ENCODE measurements at regions not wholly inside any gene's neighbourhood (a gene's known extent, or its start where the extent isn't known, plus 50 kb on each side); places are given as distances from the start of the nearest gene placed in this dataset.

DNA sequence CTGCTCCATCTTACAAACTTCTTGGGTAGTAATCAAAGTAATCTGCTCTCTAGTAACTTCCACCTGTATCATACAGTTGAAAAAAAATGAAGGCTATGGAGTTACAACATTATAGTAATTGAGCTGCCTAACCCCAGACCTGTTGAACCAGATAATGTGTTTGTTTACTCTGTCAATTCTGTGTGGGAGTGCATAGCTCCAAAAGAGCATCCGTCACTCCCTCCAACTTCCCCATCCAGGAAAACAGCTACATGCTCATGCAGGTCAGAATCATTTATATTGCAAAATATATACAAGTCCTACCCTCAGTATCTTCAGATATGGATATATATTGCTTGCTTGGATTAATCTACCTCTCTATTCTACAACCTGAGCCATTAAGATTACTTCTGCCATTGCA lies 244.0 kb upstream of the ANO5 start:
- no peaks in the 10 kb centered on the region for H3K4me1 ChIP-seq (ENCODE audit: low read length)
- H3K9ac ChIP-seq (ENCODE audit: low read length): no peak overlapping the region
- H3K27ac ChIP-seq (ENCODE audit: low read length): no peak overlapping the region
- H4K20me1 ChIP-seq (ENCODE audit: insufficient read depth, low read depth, low read length): no peaks in the 10 kb centered on the region
- H3K36me3 ChIP-seq (ENCODE audit: insufficient read depth, low read length): no peaks in the 10 kb centered on the region
- no peaks in the 10 kb centered on the region for H3K79me2 ChIP-seq (ENCODE audit: low read length)
- no peaks in the 10 kb centered on the region for H3K9me2 ChIP-seq (replicated peaks; ENCODE audit: insufficient read depth, low read length)
- H3K27me3 ChIP-seq (ENCODE audit: low read length): 0 out of 2 replicates have a peak, but pooled peaks cover 3% of the 10 kb centered on the region
- H3K4me2 ChIP-seq (ENCODE audit: low read depth, low read length, poor library complexity, severe bottlenecking): no peak overlapping the region
- H3K4me3 ChIP-seq (ENCODE audit: low read length): no peak overlapping the region
- DNase-seq: no peak
- no peaks in the 10 kb centered on the region for H3K9me3 ChIP-seq (ENCODE audit: low read length)
- no peak overlapping the region for H2AFZ ChIP-seq (ENCODE audit: low read length)

DNA sequence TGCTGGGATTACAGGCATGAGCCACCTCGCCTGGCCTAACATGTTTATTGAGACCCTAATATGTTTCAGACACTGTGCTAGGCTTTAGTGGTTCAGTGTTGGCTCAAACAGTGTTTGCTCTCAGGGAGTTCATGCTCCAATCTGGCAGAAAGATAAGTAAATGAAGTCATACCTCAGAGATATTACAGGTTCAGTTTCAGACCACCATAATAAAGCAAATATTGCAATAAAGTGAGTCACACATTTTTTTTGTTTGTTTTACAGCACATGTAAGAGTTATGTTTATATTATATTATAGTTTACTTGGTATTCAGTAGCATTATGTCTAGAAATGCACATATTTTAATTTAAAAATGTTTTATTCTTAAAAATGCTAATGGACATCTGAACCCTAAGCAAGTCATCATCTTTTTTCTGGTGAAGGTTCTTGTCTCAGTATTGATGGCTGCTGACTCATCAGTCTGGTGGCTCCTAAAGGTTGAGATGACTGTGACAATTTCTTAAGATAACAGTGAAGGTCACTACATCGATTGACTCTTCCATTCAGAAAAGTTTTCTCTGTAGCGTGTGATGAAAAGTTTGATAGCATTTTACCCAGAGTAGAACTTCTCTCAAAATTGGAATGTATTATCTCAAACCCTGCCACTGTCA lies 243.0 kb upstream of the ANO5 start:
- Histone ChIP-seq H3K4me3 (ENCODE audit: low read length) (no peak overlapping the region), H3K27ac (ENCODE audit: low read length) (no peak overlapping the region), H3K79me2 (ENCODE audit: low read length) (no peaks in the 10 kb centered on the region)

DNA sequence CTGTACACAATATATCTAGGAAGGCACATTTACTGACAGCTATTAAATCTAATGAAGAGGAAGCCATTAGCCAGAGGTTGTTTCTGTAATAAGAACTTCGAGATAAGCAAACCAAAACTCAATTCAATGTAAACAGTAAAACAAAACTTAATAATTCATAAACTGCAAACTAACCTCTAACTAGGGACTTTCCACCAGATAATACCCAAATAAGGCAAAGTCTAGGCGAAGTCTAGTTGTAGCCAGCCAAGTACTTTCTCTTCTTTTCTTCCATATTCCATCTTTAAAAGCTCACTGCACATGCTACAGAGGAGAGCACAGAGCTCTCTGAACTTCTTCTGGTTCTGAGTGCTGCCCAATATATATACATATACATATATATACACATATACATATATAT lies 229.9 kb upstream of the ANO5 start:
- H3K9me3 ChIP-seq (ENCODE audit: low read length): no peaks in the 10 kb centered on the region
- no peaks in the 10 kb centered on the region for H3K9me2 ChIP-seq (replicated peaks; ENCODE audit: insufficient read depth, low read length)
- H3K79me2 ChIP-seq (ENCODE audit: low read length): no peaks in the 10 kb centered on the region
- no peak overlapping the region for H3K9ac ChIP-seq (ENCODE audit: low read length)
- no peaks in the 10 kb centered on the region for H4K20me1 ChIP-seq (ENCODE audit: insufficient read depth, low read depth, low read length)
- no peak overlapping the region for H3K27ac ChIP-seq (ENCODE audit: low read length)
- DNase-seq: no peak
- no peaks in the 10 kb centered on the region for H3K4me1 ChIP-seq (ENCODE audit: low read length)
- no peaks in the 10 kb centered on the region for H3K36me3 ChIP-seq (ENCODE audit: insufficient read depth, low read length)
- H3K4me2 ChIP-seq (ENCODE audit: low read depth, low read length, poor library complexity, severe bottlenecking): no peak overlapping the region
- H3K27me3 ChIP-seq (ENCODE audit: low read length): no peaks in the 10 kb centered on the region
- no peak overlapping the region for H2AFZ ChIP-seq (ENCODE audit: low read length)
- H3K4me3 ChIP-seq (ENCODE audit: low read length): no peak overlapping the region

More for the DNA sequence above, 243.0 kb upstream of the ANO5 start:
- no peaks in the 10 kb centered on the region for H3K36me3 ChIP-seq (ENCODE audit: insufficient read depth, low read length)
- H3K27me3 ChIP-seq (ENCODE audit: low read length): 0 out of 2 replicates have a peak, but pooled peaks cover 3% of the 10 kb centered on the region
- H3K9me2 ChIP-seq (replicated peaks; ENCODE audit: insufficient read depth, low read length): no peaks in the 10 kb centered on the region
- H4K20me1 ChIP-seq (ENCODE audit: insufficient read depth, low read depth, low read length): no peaks in the 10 kb centered on the region
- no peak overlapping the region for H3K4me2 ChIP-seq (ENCODE audit: low read depth, low read length, poor library complexity, severe bottlenecking)
- no peaks in the 10 kb centered on the region for H3K4me1 ChIP-seq (ENCODE audit: low read length)
- DNase-seq: no peak
- no peak overlapping the region for H2AFZ ChIP-seq (ENCODE audit: low read length)
- no peak overlapping the region for H3K9ac ChIP-seq (ENCODE audit: low read length)
- no peaks in the 10 kb centered on the region for H3K9me3 ChIP-seq (ENCODE audit: low read length)

GRCh38 chr11:21965221-21965620 lies 227.7 kb upstream of the ANO5 start:
- no peaks in the 10 kb centered on the region for H3K79me2 ChIP-seq (ENCODE audit: low read length)
- H2AFZ ChIP-seq (ENCODE audit: low read length): no peak overlapping the region
- H3K9me2 ChIP-seq (replicated peaks; ENCODE audit: insufficient read depth, low read length): no peaks in the 10 kb centered on the region
- no peaks in the 10 kb centered on the region for H3K36me3 ChIP-seq (ENCODE audit: insufficient read depth, low read length)
- no peaks in the 10 kb centered on the region for H3K9me3 ChIP-seq (ENCODE audit: low read length)
- H3K4me3 ChIP-seq (ENCODE audit: low read length): no peak overlapping the region
- H3K4me1 ChIP-seq (ENCODE audit: low read length): no peaks in the 10 kb centered on the region
- H3K27me3 ChIP-seq (ENCODE audit: low read length): no peaks in the 10 kb centered on the region
- H3K9ac ChIP-seq (ENCODE audit: low read length): no peak overlapping the region
- DNase-seq: no peak
- H3K27ac ChIP-seq (ENCODE audit: low read length): no peak overlapping the region
- no peak overlapping the region for H3K4me2 ChIP-seq (ENCODE audit: low read depth, low read length, poor library complexity, severe bottlenecking)
- H4K20me1 ChIP-seq (ENCODE audit: insufficient read depth, low read depth, low read length): no peaks in the 10 kb centered on the region

- Histone ChIP-seq H3K9ac (ENCODE audit: low read length) (no peak overlapping the region), H3K36me3 (ENCODE audit: insufficient read depth, low read length) (no peaks in the 10 kb centered on the region), H4K20me1 (ENCODE audit: insufficient read depth, low read depth, low read length) (no peaks in the 10 kb centered on the region), H3K4me2 (ENCODE audit: low read depth, low read length, poor library complexity, severe bottlenecking) (no peak overlapping the region), H3K9me2 (replicated peaks; ENCODE audit: insufficient read depth, low read length) (no peaks in the 10 kb centered on the region), H3K4me1 (ENCODE audit: low read length) (no peaks in the 10 kb centered on the region), H3K27me3 (ENCODE audit: low read length) (no peaks in the 10 kb centered on the region), H3K4me3 (ENCODE audit: low read length) (no peak overlapping the region), H3K79me2 (ENCODE audit: low read length) (no peaks in the 10 kb centered on the region), H3K9me3 (ENCODE audit: low read length) (no peaks in the 10 kb centered on the region), H3K27ac (ENCODE audit: low read length) (no peak overlapping the region), H2AFZ (ENCODE audit: low read length) (no peak overlapping the region)
- no peak for DNase-seq
Measured at GRCh38 chr11:21968702-21969101, 224.2 kb upstream of the ANO5 start.

DNA sequence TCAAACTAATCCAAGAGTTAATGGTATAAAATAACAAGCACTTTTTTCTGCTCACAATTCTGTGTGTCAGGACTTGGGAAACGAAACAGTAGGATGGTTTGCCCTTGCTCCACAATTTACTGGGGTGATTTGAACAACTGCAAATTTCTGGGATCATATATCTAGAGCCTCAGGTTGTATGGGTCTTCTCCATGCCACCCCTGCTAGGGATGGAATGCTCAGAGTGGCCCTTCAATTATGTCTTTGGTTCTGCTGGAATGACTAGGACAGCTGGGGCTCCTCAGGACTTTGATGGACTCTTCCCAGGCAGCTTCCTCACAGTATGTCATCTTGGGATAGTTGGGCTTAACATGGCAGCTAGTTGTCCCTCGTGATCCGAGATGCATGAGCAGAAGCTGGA lies 223.0 kb upstream of the ANO5 start:
- Histone ChIP-seq H3K27me3 (ENCODE audit: low read length) (no peaks in the 10 kb centered on the region), H2AFZ (ENCODE audit: low read length) (no peak overlapping the region), H3K9me2 (replicated peaks; ENCODE audit: insufficient read depth, low read length) (no peaks in the 10 kb centered on the region), H4K20me1 (ENCODE audit: insufficient read depth, low read depth, low read length) (no peaks in the 10 kb centered on the region), H3K36me3 (ENCODE audit: insufficient read depth, low read length) (no peaks in the 10 kb centered on the region), H3K9ac (ENCODE audit: low read length) (no peak overlapping the region), H3K4me2 (ENCODE audit: low read depth, low read length, poor library complexity, severe bottlenecking) (no peak overlapping the region), H3K4me3 (ENCODE audit: low read length) (no peak overlapping the region), H3K4me1 (ENCODE audit: low read length) (no peaks in the 10 kb centered on the region), H3K9me3 (ENCODE audit: low read length) (no peaks in the 10 kb centered on the region), H3K79me2 (ENCODE audit: low read length) (no peaks in the 10 kb centered on the region), H3K27ac (ENCODE audit: low read length) (no peak overlapping the region)
- no peak for DNase-seq

- Histone ChIP-seq H3K79me2 (ENCODE audit: low read length) (no peaks in the 10 kb centered on the region), H3K4me1 (ENCODE audit: low read length) (no peaks in the 10 kb centered on the region), H3K4me3 (ENCODE audit: low read length) (no peak overlapping the region), H4K20me1 (ENCODE audit: insufficient read depth, low read depth, low read length) (no peaks in the 10 kb centered on the region), H3K9ac (ENCODE audit: low read length) (no peak overlapping the region), H3K27me3 (ENCODE audit: low read length) (no peaks in the 10 kb centered on the region), H3K36me3 (ENCODE audit: insufficient read depth, low read length) (no peaks in the 10 kb centered on the region), H3K9me3 (ENCODE audit: low read length) (no peaks in the 10 kb centered on the region), H3K4me2 (ENCODE audit: low read depth, low read length, poor library complexity, severe bottlenecking) (no peak overlapping the region), H3K9me2 (replicated peaks; ENCODE audit: insufficient read depth, low read length) (no peaks in the 10 kb centered on the region), H2AFZ (ENCODE audit: low read length) (no peak overlapping the region), H3K27ac (ENCODE audit: low read length) (no peak overlapping the region)
- DNase-seq: no peak
Measured at GRCh38 chr11:21975242-21975641, 217.6 kb upstream of the ANO5 start.

DNA sequence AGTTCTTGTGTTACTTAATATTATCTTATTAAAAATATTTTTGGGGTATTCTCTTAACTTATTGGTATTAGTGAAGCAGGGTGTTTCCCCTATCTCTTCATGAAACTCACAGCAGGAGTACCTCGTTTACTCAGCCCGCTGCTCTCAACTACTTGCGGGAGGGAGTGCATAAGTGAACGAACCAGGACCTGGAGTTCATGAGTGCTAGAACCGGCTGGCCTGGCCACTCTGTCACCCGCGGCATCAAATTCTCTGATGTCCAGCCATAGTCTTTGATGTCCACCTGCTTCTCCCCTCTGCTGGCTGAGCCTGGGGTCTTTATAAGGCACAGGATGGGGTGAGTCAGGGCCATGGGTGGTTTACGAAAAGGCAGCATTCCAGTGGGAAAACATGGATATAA lies 216.7 kb upstream of the ANO5 start:
- Histone ChIP-seq H4K20me1 (ENCODE audit: insufficient read depth, low read depth, low read length) (no peaks in the 10 kb centered on the region), H3K4me1 (ENCODE audit: low read length) (no peaks in the 10 kb centered on the region), H3K36me3 (ENCODE audit: insufficient read depth, low read length) (no peaks in the 10 kb centered on the region), H3K9ac (ENCODE audit: low read length) (no peak overlapping the region), H3K9me3 (ENCODE audit: low read length) (no peaks in the 10 kb centered on the region), H3K4me2 (ENCODE audit: low read depth, low read length, poor library complexity, severe bottlenecking) (no peak overlapping the region), H3K79me2 (ENCODE audit: low read length) (no peaks in the 10 kb centered on the region), H3K27me3 (ENCODE audit: low read length) (no peaks in the 10 kb centered on the region), H3K27ac (ENCODE audit: low read length) (no peak overlapping the region), H3K4me3 (ENCODE audit: low read length) (no peak overlapping the region), H3K9me2 (replicated peaks; ENCODE audit: insufficient read depth, low read length) (no peaks in the 10 kb centered on the region), H2AFZ (ENCODE audit: low read length) (no peak overlapping the region)
- DNase-seq: no peak

- Histone ChIP-seq H3K27me3 (ENCODE audit: low read length) (no peaks in the 10 kb centered on the region), H3K4me1 (ENCODE audit: low read length) (no peaks in the 10 kb centered on the region), H2AFZ (ENCODE audit: low read length) (no peak overlapping the region), H3K4me2 (ENCODE audit: low read depth, low read length, poor library complexity, severe bottlenecking) (no peak overlapping the region), H3K79me2 (ENCODE audit: low read length) (no peaks in the 10 kb centered on the region), H3K36me3 (ENCODE audit: insufficient read depth, low read length) (no peaks in the 10 kb centered on the region), H3K27ac (ENCODE audit: low read length) (no peak overlapping the region), H4K20me1 (ENCODE audit: insufficient read depth, low read depth, low read length) (no peaks in the 10 kb centered on the region), H3K9ac (ENCODE audit: low read length) (no peak overlapping the region), H3K4me3 (ENCODE audit: low read length) (no peak overlapping the region), H3K9me3 (ENCODE audit: low read length) (no peaks in the 10 kb centered on the region), H3K9me2 (replicated peaks; ENCODE audit: insufficient read depth, low read length) (no peaks in the 10 kb centered on the region)
- DNase-seq: no peak
Measured at GRCh38 chr11:21983431-21983830, 209.5 kb upstream of the ANO5 start.

Measured in Karpas-422 (cell line).